Brain microvascular endothelial cell (primary cell): ENCODE measurements at regions not wholly inside any gene's neighbourhood (a gene's known extent, or its start where the extent isn't known, plus 50 kb on each side); places are given as distances from the start of the nearest gene placed in this dataset.

ENCODE experiments used
- DNase-seq: peaks from one replicate; pipeline ENCODE4 v3.0.0-alpha.2; 2020
- H3K27ac ChIP-seq: fragments of 250-450 bp; sonication (Bioruptor Pico); 2 replicates; pipeline ENCODE4 v1.5.1; 2020; ENCODE audit warnings: mild to moderate bottlenecking, moderate library complexity
- H3K27me3 ChIP-seq: fragments of 250-450 bp; sonication (Bioruptor Pico); replicated peaks from 2 replicates; pipeline ENCODE4 v1.5.1; 2020; ENCODE audit warnings: mild to moderate bottlenecking
- H3K36me3 ChIP-seq: fragments of 250-450 bp; sonication (Bioruptor Pico); replicated peaks from 2 replicates; pipeline ENCODE4 v1.5.1; 2020; ENCODE audit warnings: mild to moderate bottlenecking
- H3K4me3 ChIP-seq: 2 replicates; pipeline ENCODE4 v1.5.1; 2011; ENCODE audit warnings: low read depth, mild to moderate bottlenecking, control low read depth, low read length, moderate library complexity
- CTCF ChIP-seq: IDR thresholded peaks from 2 replicates; pipeline ENCODE4 v1.5.1; 2011; ENCODE audit warnings: low read depth, mild to moderate bottlenecking, moderate library complexity, low read length, control low read depth, inconsistent platforms; ENCODE audit errors: missing control alignments
- in situ Hi-C: cut with HindIII; loops from 2 replicates; pipeline ENCODE4 v1.10.0; 2017; ENCODE audit warnings: low sequenced_read_pairs, low pct_ligation_motif_present

- no peak overlapping the region for H3K4me3 ChIP-seq
- DNase-seq = no peak
- no peaks in the 10 kb centered on the region for H3K36me3 ChIP-seq
- H3K27me3 ChIP-seq = no peaks in the 10 kb centered on the region
- TF ChIP-seq CTCF = no peak
- in situ Hi-C loops = no loop called here
- no peak overlapping the region for H3K27ac ChIP-seq
Observed at GRCh38 chr5:89840906-89841305, 568.6 kb downstream of the CETN3 start.

GRCh38 chr5:89830691-89831090, 578.9 kb downstream of the CETN3 start:
- in situ Hi-C loops = no loop called here

GRCh38 chr5:89827960-89828359, 581.6 kb downstream of the CETN3 start:
- TF ChIP-seq CTCF = no peak
- in situ Hi-C loops = no loop called here
- H3K4me3 ChIP-seq = no peak overlapping the region
- no peak overlapping the region for H3K27ac ChIP-seq
- no peak for DNase-seq
- H3K36me3 ChIP-seq = no peaks in the 10 kb centered on the region
- no peaks in the 10 kb centered on the region for H3K27me3 ChIP-seq

More at GRCh38 chr5:89830691-89831090, 578.9 kb downstream of the CETN3 start:
- no peaks in the 10 kb centered on the region for H3K27me3 ChIP-seq
- H3K27ac ChIP-seq = no peak overlapping the region
- no peak overlapping the region for H3K4me3 ChIP-seq
- TF ChIP-seq CTCF = no peak
- no peak for DNase-seq
- H3K36me3 ChIP-seq = no peaks in the 10 kb centered on the region

- Histone ChIP-seq H3K27me3 (no peaks in the 10 kb centered on the region), H3K36me3 (no peaks in the 10 kb centered on the region), H3K4me3 (no peak overlapping the region), H3K27ac (no peak overlapping the region)
- DNase-seq = no peak
- TF ChIP-seq CTCF = no peak
- in situ Hi-C loops = no loop called here
Observed at GRCh38 chr5:89827359-89827758, 582.2 kb downstream of the CETN3 start.

GRCh38 chr5:89826938-89827337, 582.6 kb downstream of the CETN3 start:
- DNase-seq = no peak
- in situ Hi-C loops = no loop called here
- Histone ChIP-seq H3K27ac (no peak overlapping the region), H3K27me3 (no peaks in the 10 kb centered on the region), H3K36me3 (no peaks in the 10 kb centered on the region), H3K4me3 (no peak overlapping the region)
- no peak for TF ChIP-seq CTCF

- no peak overlapping the region for H3K4me3 ChIP-seq
- DNase-seq = no peak
- no peaks in the 10 kb centered on the region for H3K36me3 ChIP-seq
- H3K27ac ChIP-seq = no peak overlapping the region
- no peaks in the 10 kb centered on the region for H3K27me3 ChIP-seq
- no peak for TF ChIP-seq CTCF
- in situ Hi-C loops = no loop called here
Observed at GRCh38 chr5:89823046-89823445, 586.5 kb downstream of the CETN3 start.
